GM19324 (cell line): ENCODE measurements at regions not wholly inside any gene's neighbourhood (a gene's known extent, or its start where the extent isn't known, plus 50 kb on each side); places are given as distances from the start of the nearest gene placed in this dataset.
"Not testable (repeated sequence)": the region's sequence is repeated elsewhere in the genome, so short reads cannot be mapped to it uniquely, and the experiment has no call there.

Source experiments
- ATAC-seq: cut with Tn5 transposase; IDR thresholded peaks from one replicate; pipeline ENCODE4 v1.9.1; 2021; ENCODE audit warnings: mild to moderate bottlenecking, moderate library complexity; ENCODE audit not compliant: unreplicated experiment, low FRiP score

DNA sequence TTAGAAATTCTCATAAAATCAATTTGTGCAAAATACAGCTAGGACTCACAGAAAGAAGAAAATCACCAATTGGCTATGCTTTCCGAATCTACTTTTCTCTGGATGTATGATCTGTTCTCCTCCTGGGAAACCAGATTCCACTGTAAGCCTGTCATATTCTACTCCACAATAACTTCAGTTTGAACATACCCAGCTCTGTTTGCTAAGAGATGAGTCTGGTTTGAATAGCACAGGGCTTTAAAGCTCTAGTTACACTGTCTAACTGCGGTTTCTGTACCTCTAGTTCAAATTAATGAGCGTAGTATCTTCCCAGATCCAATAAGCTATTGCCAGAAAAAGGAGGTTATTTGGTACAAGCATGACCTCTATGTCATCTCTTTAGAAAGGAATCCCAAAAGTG, 270.1 kb downstream of the DAD1 start:
- no peak for ATAC-seq

DNA sequence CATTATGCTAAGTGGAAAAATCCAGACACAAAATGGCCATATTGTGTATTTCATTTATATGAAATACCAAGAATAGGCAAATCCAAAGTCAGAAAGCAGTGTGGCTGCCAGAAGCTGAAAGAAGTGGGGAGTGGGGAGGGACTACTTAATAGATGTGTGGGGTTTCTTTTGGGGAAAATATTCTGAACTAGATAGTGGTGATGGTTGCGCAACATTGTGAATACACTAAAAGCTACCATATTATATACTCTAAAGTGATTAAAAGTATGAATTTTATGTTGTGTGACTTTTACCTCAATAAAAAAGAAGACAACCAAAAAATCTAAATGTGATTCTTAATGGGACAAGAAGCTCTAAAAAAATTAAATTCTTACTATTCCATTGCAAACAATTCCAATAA, 272.6 kb downstream of the DAD1 start:
- no peak for ATAC-seq

- no peak for ATAC-seq
Observed at GRCh38 chr14:22315336-22315735, 273.7 kb downstream of the DAD1 start.

GRCh38 chr14:22314183-22314820, 274.7 kb downstream of the DAD1 start:
- no peak for ATAC-seq

- ATAC-seq, result no peak
Observed at GRCh38 chr14:22313172-22313801, 275.7 kb downstream of the DAD1 start.

GRCh38 chr14:22311636-22312035, 277.4 kb downstream of the DAD1 start:
- ATAC-seq, result no peak

DNA sequence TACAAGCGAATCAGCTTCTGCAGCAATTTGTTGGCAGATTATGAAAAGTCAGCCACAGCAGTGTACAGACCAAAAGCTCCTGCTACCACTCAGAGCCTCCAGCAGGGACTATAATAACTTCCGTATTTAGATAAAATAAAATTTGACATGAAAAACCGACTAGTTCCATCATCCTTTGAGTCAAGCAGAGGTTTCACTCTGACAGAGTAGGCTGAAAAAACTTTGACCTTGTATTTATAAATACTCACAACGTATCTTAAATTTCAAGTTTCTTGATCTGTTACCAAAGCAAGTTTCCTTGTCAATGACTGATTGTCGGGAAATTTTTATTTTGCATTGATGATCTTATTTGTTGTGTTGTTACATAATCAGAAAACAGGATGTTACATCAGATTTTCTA, 283.4 kb downstream of the DAD1 start:
- ATAC-seq, result no peak

DNA sequence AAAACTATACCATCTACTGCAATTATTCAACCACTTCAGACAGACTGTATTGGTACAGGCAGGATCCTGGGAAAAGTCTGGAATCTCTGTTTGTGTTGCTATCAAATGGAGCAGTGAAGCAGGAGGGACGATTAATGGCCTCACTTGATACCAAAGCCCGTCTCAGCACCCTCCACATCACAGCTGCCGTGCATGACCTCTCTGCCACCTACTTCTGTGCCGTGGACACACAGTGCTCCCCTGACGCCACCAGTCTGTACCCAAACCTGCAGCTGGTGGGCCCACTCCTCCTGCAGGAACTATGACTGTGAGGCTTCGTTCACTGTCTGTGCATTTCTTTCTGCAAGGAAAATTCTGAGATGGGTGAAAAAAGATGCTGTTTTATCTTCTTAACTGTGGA, 284.7 kb downstream of the DAD1 start:
- ATAC-seq, result no peak

DNA sequence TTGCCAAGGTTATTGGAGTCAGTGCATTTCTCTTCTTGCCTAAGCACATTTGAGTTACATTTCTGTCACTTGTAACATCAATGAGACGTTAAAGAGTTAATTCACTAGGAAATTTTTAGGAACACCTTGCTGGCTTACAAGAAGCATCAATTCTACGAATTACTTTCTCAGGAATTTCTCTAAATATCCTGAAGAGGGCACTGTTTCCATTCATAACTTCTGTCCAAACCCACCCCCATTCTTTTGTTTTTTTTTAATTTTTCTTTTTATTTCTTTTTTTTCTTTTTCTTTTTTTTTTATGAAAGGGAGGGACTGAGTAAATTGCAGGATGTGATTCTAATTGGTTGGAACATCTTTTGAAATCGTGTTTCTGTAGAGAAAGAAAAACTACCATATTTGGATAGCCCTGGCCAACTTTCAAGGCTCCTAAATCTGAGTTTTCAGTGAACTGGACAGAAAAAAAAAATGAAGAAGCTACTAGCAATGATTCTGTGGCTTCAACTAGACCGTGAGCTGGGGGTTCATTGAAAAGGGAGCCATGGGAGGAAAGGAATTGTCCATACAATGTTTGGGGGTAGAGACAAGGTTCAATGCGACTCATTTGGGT, 285.3 kb downstream of the DAD1 start:
- no peak for ATAC-seq

DNA sequence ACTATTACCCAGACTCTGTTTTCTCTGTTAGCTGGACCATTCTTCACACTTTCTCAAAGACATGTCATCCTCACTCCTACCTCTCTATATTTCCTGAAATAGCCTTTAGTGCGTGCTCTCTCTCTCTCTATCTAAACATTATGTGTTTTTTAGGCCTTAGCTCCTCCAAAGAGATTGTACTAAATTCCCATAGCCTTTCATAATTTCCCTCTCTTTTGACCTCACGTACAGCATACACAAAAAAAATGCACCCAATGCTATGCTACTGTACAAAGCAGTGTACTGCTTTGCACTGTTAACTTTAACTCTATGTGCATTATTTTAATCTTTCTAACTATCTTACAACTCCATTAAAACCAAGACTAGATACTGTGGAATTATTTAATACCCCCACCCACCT, 288.4 kb downstream of the DAD1 start:
- no peak for ATAC-seq

DNA sequence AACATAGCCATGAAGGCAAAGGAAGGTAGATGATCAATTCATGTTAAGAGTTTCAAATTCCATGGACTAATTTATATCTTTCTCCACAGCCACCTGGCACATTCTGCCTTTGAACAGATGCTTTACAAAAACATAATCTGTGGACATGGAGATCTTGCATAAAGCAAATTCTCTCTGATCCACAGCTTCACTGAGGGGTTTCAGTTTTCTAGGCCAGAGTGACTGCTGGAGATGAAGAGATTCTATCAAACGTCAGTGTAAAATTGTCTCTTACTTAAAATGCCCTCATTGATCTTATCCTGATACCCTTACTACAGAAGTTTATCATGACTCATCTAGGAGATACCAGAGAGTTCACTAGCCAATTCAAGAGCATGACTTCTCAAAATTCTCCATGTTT, 291.6 kb downstream of the DAD1 start:
- ATAC-seq, result no peak

- no peak for ATAC-seq
Observed at GRCh38 chr14:22296722-22297121, 292.3 kb downstream of the DAD1 start.

DNA sequence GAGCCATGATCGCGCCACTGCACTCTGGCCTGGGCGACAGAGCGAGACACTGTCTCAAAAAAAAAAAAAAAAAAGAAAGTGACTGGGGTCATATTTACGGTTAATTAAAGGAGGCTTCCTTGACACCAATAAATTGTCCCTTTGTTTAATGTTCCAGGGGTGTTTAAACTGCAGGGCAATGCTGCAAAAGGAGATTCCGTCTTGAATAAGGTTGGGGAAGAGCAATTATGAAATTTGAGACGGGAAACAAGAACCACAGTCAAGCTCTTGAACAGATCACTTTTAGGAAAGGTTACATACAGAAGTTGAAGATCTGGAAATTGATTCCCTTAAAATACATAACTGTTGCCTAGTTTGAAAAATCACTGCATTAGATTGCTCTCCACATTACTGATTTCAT, 292.9 kb downstream of the DAD1 start:
- no peak for ATAC-seq

GRCh38 chr14:22291406-22291805, 297.6 kb downstream of the DAD1 start:
- no peak for ATAC-seq

- no peak for ATAC-seq
Observed at GRCh38 chr14:22289570-22289969, 299.5 kb downstream of the DAD1 start.

DNA sequence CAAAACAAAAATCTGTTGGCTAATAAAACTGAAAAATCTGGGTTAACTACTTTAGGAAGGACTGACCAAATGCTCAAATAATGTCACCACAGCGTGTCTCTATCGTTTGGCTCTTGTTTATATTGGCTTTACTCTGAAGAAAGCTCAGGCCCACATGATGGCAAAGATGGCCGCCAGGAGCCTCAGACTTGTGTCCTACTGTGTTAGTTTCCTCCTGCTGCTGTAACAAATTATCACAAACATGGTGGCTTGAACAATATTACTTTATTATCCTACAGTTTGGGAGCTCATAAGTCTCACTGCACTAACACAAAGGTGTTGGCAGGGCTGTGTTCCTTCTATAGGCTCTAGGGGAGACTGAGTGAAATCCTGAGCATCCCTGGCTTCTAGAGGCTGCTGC, 303.0 kb downstream of the DAD1 start:
- no peak for ATAC-seq

DNA sequence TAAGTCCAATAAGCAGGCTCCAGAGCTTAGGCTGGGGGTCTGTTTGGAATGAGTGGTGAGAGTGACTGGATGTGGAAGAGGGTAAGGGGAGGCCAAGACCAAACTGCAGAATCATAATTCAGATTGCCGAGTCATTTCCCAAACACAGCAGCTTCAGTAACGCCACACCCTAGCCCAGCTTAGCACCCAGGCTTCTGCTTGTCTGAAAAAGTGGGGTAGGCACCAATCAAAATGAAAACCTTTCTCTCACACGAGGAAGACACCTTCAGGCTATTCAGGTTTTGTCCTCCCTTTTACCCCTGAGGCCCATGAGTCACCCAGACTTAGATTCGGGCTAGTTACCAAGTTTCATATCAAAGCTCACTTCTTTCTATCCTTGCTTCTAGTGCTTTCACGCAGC, 306.1 kb downstream of the DAD1 start:
- ATAC-seq, result no peak

- peak; percentile 53 for ATAC-seq
Observed at GRCh38 chr14:22282417-22282816, 306.6 kb downstream of the DAD1 start.

DNA sequence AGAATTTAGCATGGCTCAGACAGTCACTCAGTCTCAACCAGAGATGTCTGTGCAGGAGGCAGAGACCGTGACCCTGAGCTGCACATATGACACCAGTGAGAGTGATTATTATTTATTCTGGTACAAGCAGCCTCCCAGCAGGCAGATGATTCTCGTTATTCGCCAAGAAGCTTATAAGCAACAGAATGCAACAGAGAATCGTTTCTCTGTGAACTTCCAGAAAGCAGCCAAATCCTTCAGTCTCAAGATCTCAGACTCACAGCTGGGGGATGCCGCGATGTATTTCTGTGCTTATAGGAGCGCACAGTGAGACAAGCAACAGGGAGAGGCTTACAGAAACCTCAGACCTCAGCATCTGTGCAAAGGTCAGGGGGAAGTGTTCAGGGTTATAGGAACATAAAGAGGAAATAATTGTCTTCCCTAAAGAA, 307.6 kb downstream of the DAD1 start:
- not testable (repeated sequence) for ATAC-seq

- no peak for ATAC-seq
Observed at GRCh38 chr14:22280497-22281316, 308.3 kb downstream of the DAD1 start.
